ENCODE measurements at regions not wholly inside any gene's neighbourhood (a gene's known extent, or its start where the extent isn't known, plus 50 kb on each side); places are given as distances from the start of the nearest gene placed in this dataset.

GRCh38 chr7:120030876-120031275 lies 242.1 kb upstream of the KCND2 start:
- H3F3A ChIP-seq (ENCODE audit: low read depth), result no peaks in the 10 kb centered on the region
- no peaks in the 10 kb centered on the region for H3K9me3 ChIP-seq (ENCODE audit: insufficient read depth, low read depth, low read length)
- no peaks in the 10 kb centered on the region for H3K4me1 ChIP-seq (ENCODE audit: insufficient read depth, low read length, poor library complexity, severe bottlenecking)
- no peak overlapping the region for H3K4me2 ChIP-seq (ENCODE audit: low read depth, low read length, poor library complexity, severe bottlenecking)
- H3K9me2 ChIP-seq (replicated peaks; ENCODE audit: low read depth, low read length), result no peaks in the 10 kb centered on the region
- H2AFZ ChIP-seq (ENCODE audit: low read length), result no peak overlapping the region
- no peak overlapping the region for H3K4me3 ChIP-seq (ENCODE audit: low read length, poor library complexity, severe bottlenecking)
- no peak overlapping the region for H3K9ac ChIP-seq (ENCODE audit: low read depth, low read length, poor library complexity, severe bottlenecking)
- no peaks in the 10 kb centered on the region for H4K20me1 ChIP-seq (ENCODE audit: insufficient read depth, low read length, poor library complexity, severe bottlenecking)
- no peaks in the 10 kb centered on the region for H3K36me3 ChIP-seq (ENCODE audit: insufficient read depth, low read length)
- no peaks in the 10 kb centered on the region for H3K79me2 ChIP-seq (ENCODE audit: insufficient read depth, low read length)
- no peak for TF ChIP-seq EZH2phosphoT487 (IDR thresholded peaks at IDR 0.05; ENCODE audit: borderline replicate concordance)
- no peak for TF ChIP-seq CTCF (conservative IDR thresholded peaks at IDR 0.05; ENCODE audit: low read length)
- no peaks in the 10 kb centered on the region for H3K27me3 ChIP-seq (ENCODE audit: insufficient read depth, low read length, poor library complexity, severe bottlenecking)

GRCh38 chr7:120033114-120033513 lies 239.9 kb upstream of the KCND2 start:
- Histone ChIP-seq H3K4me2 (ENCODE audit: low read depth, low read length, poor library complexity, severe bottlenecking) (peak overlapping the region; percentile 29), H2AFZ (ENCODE audit: low read length) (peak overlapping the region; percentile 26)

GRCh38 chr7:120039138-120039537 lies 233.8 kb upstream of the KCND2 start:
- Histone ChIP-seq H3K9me3 (ENCODE audit: insufficient read depth, low read depth, low read length) (no peaks in the 10 kb centered on the region), H3K9ac (ENCODE audit: low read depth, low read length, poor library complexity, severe bottlenecking) (no peak overlapping the region), H4K20me1 (ENCODE audit: insufficient read depth, low read length, poor library complexity, severe bottlenecking) (no peaks in the 10 kb centered on the region), H2AFZ (ENCODE audit: low read length) (no peak overlapping the region), H3K4me1 (ENCODE audit: insufficient read depth, low read length, poor library complexity, severe bottlenecking) (no peaks in the 10 kb centered on the region), H3K79me2 (ENCODE audit: insufficient read depth, low read length) (no peaks in the 10 kb centered on the region), H3F3A (ENCODE audit: low read depth) (no peaks in the 10 kb centered on the region), H3K36me3 (ENCODE audit: insufficient read depth, low read length) (no peaks in the 10 kb centered on the region), H3K4me2 (ENCODE audit: low read depth, low read length, poor library complexity, severe bottlenecking) (no peak overlapping the region), H3K9me2 (replicated peaks; ENCODE audit: low read depth, low read length) (no peaks in the 10 kb centered on the region), H3K27me3 (ENCODE audit: insufficient read depth, low read length, poor library complexity, severe bottlenecking) (no peaks in the 10 kb centered on the region), H3K4me3 (ENCODE audit: low read length, poor library complexity, severe bottlenecking) (no peak overlapping the region)
- TF ChIP-seq CTCF (conservative IDR thresholded peaks at IDR 0.05; ENCODE audit: low read length) (no peak), EZH2phosphoT487 (IDR thresholded peaks at IDR 0.05; ENCODE audit: borderline replicate concordance) (no peak)

More at GRCh38 chr7:120033114-120033513, 239.9 kb upstream of the KCND2 start:
- TF ChIP-seq CTCF (conservative IDR thresholded peaks at IDR 0.05; ENCODE audit: low read length), result no peak
- Histone ChIP-seq H3K9ac (ENCODE audit: low read depth, low read length, poor library complexity, severe bottlenecking) (no peak overlapping the region), H3K9me3 (ENCODE audit: insufficient read depth, low read depth, low read length) (no peaks in the 10 kb centered on the region), H3K79me2 (ENCODE audit: insufficient read depth, low read length) (no peaks in the 10 kb centered on the region), H4K20me1 (ENCODE audit: insufficient read depth, low read length, poor library complexity, severe bottlenecking) (no peaks in the 10 kb centered on the region), H3K27me3 (ENCODE audit: insufficient read depth, low read length, poor library complexity, severe bottlenecking) (no peaks in the 10 kb centered on the region), H3F3A (ENCODE audit: low read depth) (no peaks in the 10 kb centered on the region), H3K9me2 (replicated peaks; ENCODE audit: low read depth, low read length) (no peaks in the 10 kb centered on the region), H3K4me1 (ENCODE audit: insufficient read depth, low read length, poor library complexity, severe bottlenecking) (no peaks in the 10 kb centered on the region), H3K36me3 (ENCODE audit: insufficient read depth, low read length) (no peaks in the 10 kb centered on the region), H3K4me3 (ENCODE audit: low read length, poor library complexity, severe bottlenecking) (no peak overlapping the region)

Data from Loucy (cell line).